ENCODE measurements at regions not wholly inside any gene's neighbourhood (a gene's known extent, or its start where the extent isn't known, plus 50 kb on each side); places are given as distances from the start of the nearest gene placed in this dataset.
"Not testable (repeated sequence)": the region's sequence is repeated elsewhere in the genome, so short reads cannot be mapped to it uniquely, and the experiment has no call there.

DNA sequence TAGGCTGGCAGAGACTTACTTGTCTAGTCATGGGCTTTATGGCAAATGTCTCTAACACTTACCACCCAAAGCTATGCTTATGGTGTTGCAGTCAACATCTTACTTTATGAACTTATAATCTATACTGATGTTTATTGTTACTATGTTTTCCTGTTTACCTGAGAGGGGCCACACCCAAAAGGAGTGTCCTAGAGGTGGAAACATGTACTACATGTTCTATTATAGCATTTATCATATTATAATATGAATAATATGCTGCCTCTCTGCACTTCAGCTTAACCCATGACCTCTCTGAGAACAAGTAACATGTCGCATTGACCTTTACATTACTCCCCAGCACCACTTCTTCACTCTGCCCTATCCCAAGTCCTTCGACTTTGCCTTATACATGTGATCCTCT lies 501.8 kb downstream of the ETNK1 start:
- H3K9me3 ChIP-seq (ENCODE audit: control insufficient read depth, low read length), result no peaks in the 10 kb centered on the region
- WGBS, result 30% methylated on average over 2 of the region's 2 CpGs
- no peak for DNase-seq

GRCh38 chr12:23127701-23128100 lies 502.7 kb downstream of the ETNK1 start:
- 75% methylated on average over 3 of the region's 3 CpGs for WGBS
- no peak overlapping the region for H3K4me3 ChIP-seq (ENCODE audit: low read length)
- intact Hi-C loops (cut with DNase I), result no loop called here
- ATAC-seq (no peak), DNase-seq (no peak)
- no peaks in the 10 kb centered on the region for H3K9me3 ChIP-seq (ENCODE audit: control insufficient read depth, low read length)
- H3K4me1 ChIP-seq (ENCODE audit: control insufficient read depth, insufficient read depth, low read length), result no peaks in the 10 kb centered on the region
- no peak overlapping the region for H3K27ac ChIP-seq (ENCODE audit: low read length)
- H3K27me3 ChIP-seq (ENCODE audit: control insufficient read depth, insufficient read depth), result no peaks in the 10 kb centered on the region

More for the DNA sequence above, 501.8 kb downstream of the ETNK1 start:
- no peak for ATAC-seq
- intact Hi-C loops (cut with DNase I), result no loop called here
- no peak overlapping the region for H3K4me3 ChIP-seq (ENCODE audit: low read length)
- H3K4me1 ChIP-seq (ENCODE audit: control insufficient read depth, insufficient read depth, low read length), result no peaks in the 10 kb centered on the region
- H3K27me3 ChIP-seq (ENCODE audit: control insufficient read depth, insufficient read depth), result no peaks in the 10 kb centered on the region
- H3K27ac ChIP-seq (ENCODE audit: low read length), result no peak overlapping the region

GRCh38 chr12:23128462-23128861 lies 503.5 kb downstream of the ETNK1 start:
- no peak for ATAC-seq
- Histone ChIP-seq H3K27ac (ENCODE audit: low read length) (no peak overlapping the region), H3K27me3 (ENCODE audit: control insufficient read depth, insufficient read depth) (no peaks in the 10 kb centered on the region), H3K4me1 (ENCODE audit: control insufficient read depth, insufficient read depth, low read length) (no peaks in the 10 kb centered on the region), H3K4me3 (ENCODE audit: low read length) (no peak overlapping the region), H3K9me3 (ENCODE audit: control insufficient read depth, low read length) (no peaks in the 10 kb centered on the region)
- WGBS, result 56% methylated on average over 2 of the region's 2 CpGs
- no peak for DNase-seq
- intact Hi-C loops (cut with DNase I), result no loop called here

- H3K9me3 ChIP-seq (ENCODE audit: control insufficient read depth, low read length), result no peaks in the 10 kb centered on the region
- no peak overlapping the region for H3K27ac ChIP-seq (ENCODE audit: low read length)
- no peaks in the 10 kb centered on the region for H3K4me1 ChIP-seq (ENCODE audit: control insufficient read depth, insufficient read depth, low read length)
- intact Hi-C loops (cut with DNase I), result no loop called here
- ATAC-seq (no peak), DNase-seq (no peak)
- no peaks in the 10 kb centered on the region for H3K27me3 ChIP-seq (ENCODE audit: control insufficient read depth, insufficient read depth)
- 89% methylated on average over 1 of the region's 1 CpG for WGBS
- H3K4me3 ChIP-seq (ENCODE audit: low read length), result no peak overlapping the region
These were observed 507.4 kb downstream of the ETNK1 start for GRCh38 chr12:23132357-23132756.

DNA sequence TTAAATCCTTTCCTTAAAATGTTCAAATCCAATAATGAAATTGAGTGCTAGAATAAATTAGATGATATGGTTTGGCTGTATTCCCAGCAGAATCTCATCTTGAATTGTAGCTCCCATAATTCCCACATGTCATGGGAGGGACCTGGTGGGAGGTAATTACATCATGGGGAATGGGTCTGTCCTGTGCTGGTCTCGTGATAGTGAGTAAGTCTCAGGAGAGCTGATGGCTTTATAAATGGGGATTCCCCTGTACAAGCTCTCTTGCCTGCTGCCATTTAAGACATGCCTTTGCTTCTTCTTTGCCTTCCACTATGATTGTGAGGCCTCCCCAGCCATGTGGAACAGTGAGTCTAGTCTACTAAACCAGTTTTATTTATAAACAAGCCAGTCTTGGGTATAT lies 508.5 kb downstream of the ETNK1 start:
- Histone ChIP-seq H3K9me3 (ENCODE audit: control insufficient read depth, low read length) (no peaks in the 10 kb centered on the region), H3K27me3 (ENCODE audit: control insufficient read depth, insufficient read depth) (no peaks in the 10 kb centered on the region), H3K4me1 (ENCODE audit: control insufficient read depth, insufficient read depth, low read length) (no peaks in the 10 kb centered on the region), H3K27ac (ENCODE audit: low read length) (no peak overlapping the region), H3K4me3 (ENCODE audit: low read length) (no peak overlapping the region)
- ATAC-seq, result no peak
- intact Hi-C loops (cut with DNase I), result no loop called here
- no peak for DNase-seq
- WGBS, result 59% methylated on average over 1 of the region's 1 CpG

DNA sequence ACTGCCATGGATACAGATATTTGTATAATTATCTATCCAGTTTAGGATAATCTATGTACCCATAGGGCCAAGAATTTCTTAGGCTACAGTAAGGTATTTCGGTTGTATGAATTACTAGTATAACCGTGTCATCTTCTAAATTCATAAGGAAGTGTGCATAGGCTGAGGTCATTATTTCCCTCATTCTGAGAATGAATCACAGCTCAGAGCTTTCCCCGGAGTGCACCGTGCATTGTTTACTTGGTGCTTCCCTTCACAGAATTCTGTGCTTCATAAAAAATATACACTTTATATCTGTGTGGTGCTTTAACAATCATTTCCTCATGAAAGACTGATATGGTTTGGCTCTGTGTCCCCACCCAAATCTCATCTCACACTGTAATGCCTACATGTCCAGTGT lies 514.1 kb downstream of the ETNK1 start:
- Histone ChIP-seq H3K27ac (ENCODE audit: low read length) (no peak overlapping the region), H3K9me3 (ENCODE audit: control insufficient read depth, low read length) (no peaks in the 10 kb centered on the region), H3K4me3 (ENCODE audit: low read length) (no peak overlapping the region), H3K4me1 (ENCODE audit: control insufficient read depth, insufficient read depth, low read length) (no peaks in the 10 kb centered on the region), H3K27me3 (ENCODE audit: control insufficient read depth, insufficient read depth) (no peaks in the 10 kb centered on the region)
- DNase-seq (no peak), ATAC-seq (no peak)
- intact Hi-C loops (cut with DNase I), result no loop called here
- 69% methylated on average over 4 of the region's 4 CpGs for WGBS

DNA sequence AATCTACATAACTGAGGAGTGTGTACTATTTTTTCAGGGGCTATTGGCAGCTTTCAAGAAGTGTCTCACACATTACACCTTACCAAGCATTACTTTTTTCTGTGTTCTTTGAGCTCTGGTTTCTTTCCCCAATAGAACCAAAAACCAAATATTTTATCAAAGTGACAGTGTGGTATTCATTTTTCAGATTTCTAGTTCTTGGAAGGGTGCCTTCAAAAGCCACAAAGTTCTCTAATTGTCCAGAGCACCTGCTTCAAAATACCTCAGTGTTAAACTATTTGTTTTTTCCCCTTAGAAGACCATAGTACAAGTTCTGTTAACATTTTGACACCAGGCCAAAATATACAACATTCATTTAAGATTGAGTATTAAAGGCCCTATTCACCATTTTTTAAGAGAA lies 515.7 kb downstream of the ETNK1 start:
- DNase-seq (no peak), ATAC-seq (no peak)
- H3K4me1 ChIP-seq (ENCODE audit: control insufficient read depth, insufficient read depth, low read length), result no peaks in the 10 kb centered on the region
- no peaks in the 10 kb centered on the region for H3K27me3 ChIP-seq (ENCODE audit: control insufficient read depth, insufficient read depth)
- no peak overlapping the region for H3K4me3 ChIP-seq (ENCODE audit: low read length)
- no peaks in the 10 kb centered on the region for H3K9me3 ChIP-seq (ENCODE audit: control insufficient read depth, low read length)
- intact Hi-C loops (cut with DNase I), result no loop called here
- no peak overlapping the region for H3K27ac ChIP-seq (ENCODE audit: low read length)

DNA sequence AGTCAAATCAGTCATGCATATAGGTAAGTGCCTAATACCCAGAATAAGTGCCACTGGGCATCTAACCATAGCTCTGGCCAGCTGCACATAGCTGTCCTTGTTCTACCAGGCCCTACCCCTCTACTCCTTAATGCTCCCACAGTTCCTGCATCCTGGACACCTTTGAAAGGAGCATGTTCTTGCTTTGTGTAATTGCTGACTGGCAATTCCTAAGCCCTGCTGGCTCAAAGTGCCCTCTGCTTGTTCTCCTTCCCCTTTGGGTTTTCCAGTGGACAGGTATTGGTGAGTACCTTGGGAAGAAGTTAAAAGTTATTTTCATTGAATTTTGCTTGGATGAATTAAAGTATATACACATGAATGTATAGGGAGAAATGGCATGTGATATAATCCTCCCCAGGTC lies 516.4 kb downstream of the ETNK1 start:
- intact Hi-C loops (cut with DNase I), result no loop called here
- DNase-seq (no peak), ATAC-seq (no peak)
- Histone ChIP-seq H3K27me3 (ENCODE audit: control insufficient read depth, insufficient read depth) (no peaks in the 10 kb centered on the region), H3K27ac (ENCODE audit: low read length) (no peak overlapping the region), H3K9me3 (ENCODE audit: control insufficient read depth, low read length) (no peaks in the 10 kb centered on the region), H3K4me1 (ENCODE audit: control insufficient read depth, insufficient read depth, low read length) (no peaks in the 10 kb centered on the region), H3K4me3 (ENCODE audit: low read length) (no peak overlapping the region)

- WGBS, result 93% methylated on average over 15 of the region's 15 CpGs
- H3K9me3 ChIP-seq (ENCODE audit: control insufficient read depth, low read length); intact Hi-C loops (cut with DNase I); ATAC-seq; H3K27me3 ChIP-seq (ENCODE audit: control insufficient read depth, insufficient read depth); H3K4me3 ChIP-seq (ENCODE audit: low read length); H3K4me1 ChIP-seq (ENCODE audit: control insufficient read depth, insufficient read depth, low read length); H3K27ac ChIP-seq (ENCODE audit: low read length): not testable (repeated sequence)
- DNase-seq, result peak in 2 of 3 donors; percentile 28 to 41
These were observed 521.1 kb downstream of the ETNK1 start for GRCh38 chr12:23146070-23146469.

DNA sequence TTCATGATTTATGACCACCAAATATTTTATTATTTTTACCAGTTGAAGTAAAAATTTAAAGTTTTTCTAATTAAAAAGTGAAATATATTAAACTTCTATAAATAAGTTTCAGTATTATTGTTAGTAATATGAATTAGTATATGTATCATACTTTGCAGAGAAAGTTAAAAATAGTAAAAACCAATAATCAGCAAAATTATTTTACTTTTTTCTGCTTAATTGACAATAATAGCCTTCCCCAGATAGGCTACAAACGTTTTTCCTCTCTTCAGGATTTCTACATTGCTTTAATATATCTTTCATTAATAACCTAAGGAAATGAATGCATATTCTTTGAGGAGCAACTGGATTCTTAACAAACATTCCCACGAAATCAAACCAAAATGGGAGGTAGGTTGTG lies 543.5 kb downstream of the ETNK1 start:
- Histone ChIP-seq H3K27ac (ENCODE audit: low read length) (no peak overlapping the region), H3K4me1 (ENCODE audit: control insufficient read depth, insufficient read depth, low read length) (no peaks in the 10 kb centered on the region), H3K9me3 (ENCODE audit: control insufficient read depth, low read length) (no peaks in the 10 kb centered on the region), H3K27me3 (ENCODE audit: control insufficient read depth, insufficient read depth) (no peaks in the 10 kb centered on the region), H3K4me3 (ENCODE audit: low read length) (no peak overlapping the region)
- ATAC-seq (no peak), DNase-seq (no peak)
- intact Hi-C loops (cut with DNase I), result no loop called here
- 55% methylated on average over 2 of the region's 2 CpGs for WGBS

- Histone ChIP-seq H3K9me3 (ENCODE audit: control insufficient read depth, low read length) (no peaks in the 10 kb centered on the region), H3K27me3 (ENCODE audit: control insufficient read depth, insufficient read depth) (no peaks in the 10 kb centered on the region), H3K27ac (ENCODE audit: low read length) (no peak overlapping the region), H3K4me3 (ENCODE audit: low read length) (no peak overlapping the region), H3K4me1 (ENCODE audit: control insufficient read depth, insufficient read depth, low read length) (no peaks in the 10 kb centered on the region)
- intact Hi-C loops (cut with DNase I), result no loop called here
- 49% methylated on average over 4 of the region's 4 CpGs for WGBS
- ATAC-seq (peak in 1 of 2 donors; percentile 75), DNase-seq (peak in 2 of 3 donors; percentile 38 to 46)
These were observed 544.2 kb downstream of the ETNK1 start for GRCh38 chr12:23169012-23169695.

GRCh38 chr12:23169696-23170013 lies 544.7 kb downstream of the ETNK1 start:
- H3K4me1 ChIP-seq (ENCODE audit: control insufficient read depth, insufficient read depth, low read length), result no peaks in the 10 kb centered on the region
- no peaks in the 10 kb centered on the region for H3K27me3 ChIP-seq (ENCODE audit: control insufficient read depth, insufficient read depth)
- H3K9me3 ChIP-seq (ENCODE audit: control insufficient read depth, low read length), result no peaks in the 10 kb centered on the region
- ATAC-seq (no peak), DNase-seq (no peak)
- H3K27ac ChIP-seq (ENCODE audit: low read length), result no peak overlapping the region
- WGBS, result 36% methylated on average over 3 of the region's 3 CpGs
- H3K4me3 ChIP-seq (ENCODE audit: low read length), result no peak overlapping the region
- intact Hi-C loops (cut with DNase I), result no loop called here

Data from right cardiac atrium (tissue), 5 donors.